HUES64 (cell line): ENCODE measurements at regions not wholly inside any gene's neighbourhood (a gene's known extent, or its start where the extent isn't known, plus 50 kb on each side); places are given as distances from the start of the nearest gene placed in this dataset.
"Not testable (repeated sequence)": the region's sequence is repeated elsewhere in the genome, so short reads cannot be mapped to it uniquely, and the experiment has no call there.

Experiments used
- H3K27ac ChIP-seq: 2 replicates; pipeline ENCODE4 v1.7.0; 2013; ENCODE audit warnings: low read depth, low read length, inconsistent platforms
- H3K27me3 ChIP-seq: 2 replicates; pipeline ENCODE4 v1.6.1; 2013; ENCODE audit warnings: mild to moderate bottlenecking, low read length; ENCODE audit not compliant: insufficient read depth
- H3K36me3 ChIP-seq: 2 replicates; pipeline ENCODE4 v1.6.1; 2013; ENCODE audit warnings: mild to moderate bottlenecking, low read length; ENCODE audit not compliant: insufficient read depth
- H3K4me1 ChIP-seq: 2 replicates; pipeline ENCODE4 v1.6.1; 2013; ENCODE audit warnings: mild to moderate bottlenecking, low read length, moderate library complexity; ENCODE audit not compliant: insufficient read depth
- H3K4me3 ChIP-seq: 2 replicates; pipeline ENCODE4 v1.5.1; 2013; ENCODE audit warnings: mild to moderate bottlenecking, low read length, moderate library complexity
- H3K9ac ChIP-seq: 2 replicates; pipeline ENCODE4 v1.6.1; 2013; ENCODE audit warnings: mild to moderate bottlenecking, low read depth, low read length
- H3K9me3 ChIP-seq: 2 replicates; pipeline ENCODE4 v1.6.1; 2013; ENCODE audit warnings: low read depth, low read length; ENCODE audit not compliant: insufficient read depth
- WGBS: fragments of 150-250, 120-280 bp; methylation state at CpG from one replicate; pipeline ENCODE4 v1.1.7; 2013; ENCODE audit warnings: missing lambda C conversion rate; 5-methylcytosine and 5-hydroxymethylcytosine counted together

DNA sequence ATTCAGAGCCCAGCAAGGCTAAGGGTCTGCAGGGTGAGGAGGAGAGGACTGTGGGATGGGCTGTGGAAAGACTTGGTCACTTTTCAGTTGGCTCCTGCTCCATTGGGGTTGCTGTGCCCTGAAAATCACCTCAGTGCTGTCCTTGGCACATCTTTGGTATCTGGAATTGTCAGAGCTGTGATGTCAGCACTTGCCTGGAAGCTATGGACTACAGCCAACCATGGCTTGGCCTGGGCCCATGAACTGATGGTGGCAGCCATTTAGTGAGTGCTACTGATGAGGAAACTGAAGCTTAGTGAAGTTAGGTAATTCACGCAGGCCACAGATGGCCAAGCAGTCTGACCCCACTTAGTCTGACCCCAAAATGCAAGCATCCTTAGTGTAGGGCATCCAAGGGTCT is 121.8 kb upstream of the SERPINE2 start:
- no peak overlapping the region for H3K4me3 ChIP-seq
- no peaks in the 10 kb centered on the region for H3K27me3 ChIP-seq
- no peaks in the 10 kb centered on the region for H3K36me3 ChIP-seq
- H3K9ac ChIP-seq = no peak overlapping the region
- 97% methylated on average over 1 of the region's 1 CpG for WGBS
- no peaks in the 10 kb centered on the region for H3K4me1 ChIP-seq
- H3K27ac ChIP-seq = no peak overlapping the region
- no peaks in the 10 kb centered on the region for H3K9me3 ChIP-seq

DNA sequence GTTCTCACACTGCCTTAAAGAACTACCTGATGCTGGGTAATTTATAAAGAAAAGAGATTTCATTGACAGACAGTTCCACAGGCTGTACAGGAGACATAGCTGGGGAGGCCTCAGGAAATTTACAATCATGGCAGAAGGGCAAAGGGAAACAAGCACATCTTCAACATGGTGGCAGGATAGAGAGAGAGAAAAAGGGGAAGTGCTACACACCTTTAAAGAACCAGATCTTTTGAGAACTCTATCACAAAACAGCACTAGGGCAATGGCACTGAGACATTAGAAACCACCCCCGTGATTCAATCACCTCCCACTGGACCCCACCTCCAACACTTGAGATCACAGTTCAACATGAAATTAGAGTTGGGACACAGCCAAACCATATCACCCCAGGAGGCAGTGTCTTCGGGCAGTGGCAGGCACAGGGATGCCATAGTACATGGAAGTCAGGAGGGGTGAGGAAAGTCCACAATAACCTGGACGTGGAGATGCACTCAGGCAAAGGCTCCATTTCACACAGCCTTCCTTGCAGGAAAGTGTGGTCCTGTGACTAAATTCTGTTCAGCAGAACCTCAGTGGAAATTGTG is 120.4 kb upstream of the SERPINE2 start:
- Histone ChIP-seq H3K27me3 (no peaks in the 10 kb centered on the region), H3K4me1 (no peaks in the 10 kb centered on the region), H3K9me3 (no peaks in the 10 kb centered on the region), H3K9ac (no peak overlapping the region), H3K4me3 (no peak overlapping the region), H3K36me3 (no peaks in the 10 kb centered on the region), H3K27ac (no peak overlapping the region)
- WGBS = 93% methylated on average over 3 of the region's 3 CpGs

DNA sequence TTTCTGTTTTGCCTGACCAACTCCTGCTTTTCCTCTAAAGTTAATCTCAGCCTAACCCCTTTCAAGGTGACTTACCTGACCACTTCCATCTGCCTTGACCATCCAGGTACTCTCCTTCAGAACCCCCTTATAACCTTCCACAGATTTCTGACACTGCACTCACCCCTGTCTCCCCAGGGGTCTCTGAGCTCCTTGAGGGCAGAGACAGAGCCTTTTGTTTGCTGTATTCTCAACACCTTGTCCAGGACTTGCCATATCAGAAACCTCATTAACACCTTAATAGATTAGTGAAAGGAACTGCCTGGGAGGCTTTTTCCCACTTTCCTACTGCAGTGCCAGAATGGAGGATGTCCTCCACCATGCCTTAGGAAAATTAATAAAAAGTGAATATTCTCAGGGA is 119.7 kb upstream of the SERPINE2 start:
- no peaks in the 10 kb centered on the region for H3K27me3 ChIP-seq
- H3K9ac ChIP-seq = no peak overlapping the region
- H3K4me1 ChIP-seq = no peaks in the 10 kb centered on the region
- no peak overlapping the region for H3K27ac ChIP-seq
- H3K9me3 ChIP-seq = no peaks in the 10 kb centered on the region
- no peak overlapping the region for H3K4me3 ChIP-seq
- H3K36me3 ChIP-seq = no peaks in the 10 kb centered on the region

DNA sequence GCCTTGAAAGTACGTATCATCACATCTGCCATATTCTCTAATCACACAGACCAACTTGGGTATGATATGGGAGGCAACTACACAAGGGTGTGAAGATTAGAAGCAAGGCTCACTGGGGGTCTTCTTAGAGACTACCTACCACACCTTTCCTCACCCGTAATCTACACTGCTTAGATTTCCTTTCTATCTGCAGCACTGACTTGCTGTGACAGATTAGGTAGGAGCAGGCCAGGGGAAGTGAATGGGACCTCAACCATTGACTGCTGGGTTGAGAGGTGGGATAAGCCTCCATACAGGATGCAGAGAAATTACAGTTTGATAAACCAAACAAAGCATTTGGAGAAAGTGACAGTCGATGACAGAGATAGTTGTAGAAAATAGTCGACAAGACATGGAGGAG is 119.0 kb upstream of the SERPINE2 start:
- Histone ChIP-seq H3K27ac (no peak overlapping the region), H3K27me3 (no peaks in the 10 kb centered on the region), H3K9me3 (no peaks in the 10 kb centered on the region), H3K4me3 (no peak overlapping the region), H3K9ac (no peak overlapping the region), H3K36me3 (no peaks in the 10 kb centered on the region), H3K4me1 (no peaks in the 10 kb centered on the region)
- WGBS = 88% methylated on average over 2 of the region's 4 CpGs

DNA sequence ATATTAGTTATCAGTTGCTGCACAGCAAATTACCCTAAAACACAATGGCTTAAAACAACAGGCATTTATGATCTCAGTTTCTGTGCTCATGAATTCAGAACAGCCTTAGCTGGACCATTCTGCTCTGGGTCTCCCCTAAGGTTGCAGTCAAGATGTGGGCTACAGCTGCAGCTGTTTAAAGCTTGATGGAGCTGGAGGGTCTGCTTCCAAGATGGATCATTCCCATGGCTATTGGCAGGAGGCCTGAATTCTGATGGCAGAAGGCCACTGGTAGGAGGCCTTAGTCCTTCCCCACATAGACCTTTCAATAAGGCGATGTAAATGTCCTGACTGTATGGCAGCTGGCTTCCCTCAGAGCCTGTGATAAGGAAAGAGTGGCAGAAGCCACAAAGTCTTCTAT is 118.6 kb upstream of the SERPINE2 start:
- Histone ChIP-seq H3K36me3 (no peaks in the 10 kb centered on the region), H3K27ac (no peak overlapping the region), H3K9ac (no peak overlapping the region), H3K4me1 (no peaks in the 10 kb centered on the region), H3K4me3 (no peak overlapping the region), H3K27me3 (no peaks in the 10 kb centered on the region), H3K9me3 (no peaks in the 10 kb centered on the region)
- WGBS = 94% methylated on average over 1 of the region's 1 CpG

DNA sequence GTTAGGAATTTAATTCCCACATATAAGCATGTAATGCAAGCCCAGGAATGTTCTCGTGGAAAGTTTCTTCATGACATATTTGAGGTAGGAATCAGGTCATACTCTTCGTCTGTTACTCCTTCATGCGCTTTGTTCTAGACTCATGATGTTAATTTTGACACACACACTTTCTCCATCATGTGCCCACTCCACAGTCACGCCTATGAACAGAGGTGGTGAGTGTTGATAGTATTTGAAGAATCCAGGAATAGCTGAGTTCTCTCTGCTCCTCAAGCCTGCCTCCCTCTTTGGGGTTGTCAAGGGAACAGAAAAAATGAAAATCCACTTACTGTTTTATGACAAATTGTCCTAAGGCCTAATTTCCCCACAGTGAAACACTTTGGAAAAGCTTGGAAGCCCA is 117.3 kb upstream of the SERPINE2 start:
- H3K27ac ChIP-seq = no peak overlapping the region
- H3K4me1 ChIP-seq = no peaks in the 10 kb centered on the region
- H3K27me3 ChIP-seq = no peaks in the 10 kb centered on the region
- H3K4me3 ChIP-seq = no peak overlapping the region
- no peak overlapping the region for H3K9ac ChIP-seq
- no peaks in the 10 kb centered on the region for H3K36me3 ChIP-seq
- 97% methylated on average over 4 of the region's 4 CpGs for WGBS
- H3K9me3 ChIP-seq = no peaks in the 10 kb centered on the region

DNA sequence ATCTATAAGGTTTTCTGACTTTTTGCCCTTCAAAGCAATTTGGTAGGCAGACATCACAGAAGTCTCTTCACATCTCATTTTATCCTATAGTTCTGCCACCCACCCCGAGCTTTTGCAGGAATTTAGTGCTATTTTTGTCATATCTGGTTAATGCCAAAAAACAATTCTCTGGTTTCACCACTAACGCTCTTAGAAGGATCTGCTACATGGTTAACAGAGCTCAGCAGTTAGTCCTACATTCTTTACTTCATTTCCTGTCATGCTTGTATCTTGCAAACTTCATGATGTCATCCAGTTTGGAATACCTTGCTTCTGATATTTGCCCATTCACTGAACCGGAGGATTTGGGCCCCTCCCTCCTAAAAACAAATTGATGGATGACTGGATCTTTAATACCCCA is 116.8 kb upstream of the SERPINE2 start:
- WGBS = 91% methylated on average over 3 of the region's 3 CpGs
- Histone ChIP-seq H3K27me3 (no peaks in the 10 kb centered on the region), H3K9ac (no peak overlapping the region), H3K4me1 (no peaks in the 10 kb centered on the region), H3K36me3 (no peaks in the 10 kb centered on the region), H3K4me3 (no peak overlapping the region), H3K9me3 (no peaks in the 10 kb centered on the region), H3K27ac (no peak overlapping the region)

DNA sequence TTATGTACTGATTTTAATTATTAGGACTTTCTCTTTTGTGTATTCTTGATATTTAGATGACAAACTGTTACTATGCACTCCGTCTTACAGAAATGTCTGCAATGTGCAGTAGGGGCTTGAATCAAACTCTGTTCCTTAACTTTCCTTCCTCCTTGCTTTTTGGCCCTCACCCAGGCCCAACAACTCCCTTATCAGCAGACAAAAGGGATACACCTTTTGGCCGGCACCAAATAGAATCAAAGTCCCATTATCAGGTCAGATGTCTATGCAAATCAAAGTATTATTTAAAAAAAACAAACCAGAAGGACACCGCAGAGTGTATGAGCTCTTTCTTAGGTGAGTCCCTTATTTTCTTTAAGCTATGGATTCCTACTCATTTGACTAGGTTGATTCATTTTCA is 116.3 kb upstream of the SERPINE2 start:
- H3K9ac ChIP-seq = no peak overlapping the region
- H3K36me3 ChIP-seq = no peaks in the 10 kb centered on the region
- H3K4me3 ChIP-seq = no peak overlapping the region
- H3K4me1 ChIP-seq = no peaks in the 10 kb centered on the region
- H3K9me3 ChIP-seq = no peaks in the 10 kb centered on the region
- no peaks in the 10 kb centered on the region for H3K27me3 ChIP-seq
- WGBS = 93% methylated on average over 3 of the region's 3 CpGs
- H3K27ac ChIP-seq = no peak overlapping the region

DNA sequence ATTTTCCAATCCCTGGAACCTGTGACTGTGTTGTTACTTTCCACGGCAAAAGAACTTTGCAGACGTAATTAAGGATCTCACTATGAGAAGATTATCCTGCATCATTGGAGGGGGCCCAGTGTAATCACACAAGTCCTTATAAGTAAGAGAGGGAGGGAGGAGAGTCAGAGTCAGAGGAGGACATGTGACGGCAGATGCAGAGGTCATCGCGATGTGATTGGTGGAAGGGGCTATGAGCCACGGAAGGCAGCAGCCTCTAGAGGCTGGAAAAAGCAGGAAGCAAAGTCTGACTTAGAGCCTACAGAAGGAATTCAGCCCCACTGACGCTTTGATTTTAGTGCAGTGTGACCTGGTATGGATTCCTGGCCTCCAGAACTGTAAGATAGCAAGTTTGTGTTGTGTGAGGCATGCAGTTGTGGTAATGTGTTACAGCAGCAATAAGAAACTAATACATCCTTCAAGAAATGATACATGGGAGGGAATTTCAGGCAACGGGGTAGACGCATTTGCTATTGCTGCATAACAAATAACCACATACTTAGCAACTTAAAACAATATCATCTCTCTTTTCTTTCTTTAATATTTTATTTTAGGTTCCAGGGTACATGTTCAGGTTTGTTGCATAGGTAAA is 112.7 kb upstream of the SERPINE2 start:
- H3K36me3 ChIP-seq = no peaks in the 10 kb centered on the region
- H3K4me3 ChIP-seq = no peak overlapping the region
- H3K9me3 ChIP-seq = no peaks in the 10 kb centered on the region
- H3K27ac ChIP-seq = no peak overlapping the region
- 92% methylated on average over 9 of the region's 9 CpGs for WGBS
- no peaks in the 10 kb centered on the region for H3K4me1 ChIP-seq
- H3K9ac ChIP-seq = no peak overlapping the region
- H3K27me3 ChIP-seq = no peaks in the 10 kb centered on the region

DNA sequence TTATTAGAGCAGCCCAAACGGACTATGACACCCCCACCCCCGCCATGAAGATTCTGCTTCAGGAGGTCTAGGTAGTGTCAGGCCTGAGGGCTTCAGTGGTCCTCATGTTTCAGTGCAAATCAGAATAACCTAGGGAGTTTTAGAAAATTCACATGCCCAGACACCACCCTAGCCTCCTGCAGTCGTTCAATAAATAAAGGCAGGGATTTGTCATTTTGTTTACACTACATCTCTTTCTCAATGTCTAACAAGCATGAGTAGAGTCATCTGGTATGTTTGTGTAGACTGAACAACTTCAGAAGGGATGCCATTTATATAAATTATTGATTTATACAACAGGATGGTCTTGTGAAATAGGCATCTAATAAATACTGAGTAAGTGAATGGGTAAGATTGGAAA is 112.1 kb upstream of the SERPINE2 start:
- Histone ChIP-seq H3K27me3 (no peaks in the 10 kb centered on the region), H3K9ac (no peak overlapping the region), H3K9me3 (no peaks in the 10 kb centered on the region), H3K4me3 (no peak overlapping the region), H3K4me1 (no peaks in the 10 kb centered on the region), H3K36me3 (no peaks in the 10 kb centered on the region), H3K27ac (no peak overlapping the region)
- WGBS = 100% methylated on average over 3 of the region's 3 CpGs

DNA sequence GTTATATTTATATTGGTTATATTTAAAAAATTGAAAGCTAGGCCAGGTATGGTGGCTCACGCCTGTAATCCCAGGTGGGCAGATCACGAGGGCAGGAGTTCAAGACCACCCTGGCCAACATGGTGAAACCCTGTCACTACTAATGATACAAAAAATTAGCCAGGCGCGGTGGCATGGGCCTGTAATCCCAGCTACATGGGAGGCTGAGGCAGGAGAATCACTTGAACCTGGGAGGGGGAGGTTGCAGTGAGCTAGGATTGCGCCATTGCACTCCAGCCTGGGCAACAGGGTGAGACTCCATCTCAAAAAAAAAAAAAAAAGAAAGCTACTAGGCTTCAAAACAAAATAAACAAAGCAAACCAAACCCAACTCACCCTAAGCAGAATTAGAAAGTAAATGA is 109.0 kb upstream of the SERPINE2 start:
- H3K4me3 ChIP-seq, H3K9ac ChIP-seq, H3K36me3 ChIP-seq, H3K4me1 ChIP-seq, H3K27ac ChIP-seq, H3K27me3 ChIP-seq, H3K9me3 ChIP-seq: not testable (repeated sequence)
- 86% methylated on average over 5 of the region's 5 CpGs for WGBS

DNA sequence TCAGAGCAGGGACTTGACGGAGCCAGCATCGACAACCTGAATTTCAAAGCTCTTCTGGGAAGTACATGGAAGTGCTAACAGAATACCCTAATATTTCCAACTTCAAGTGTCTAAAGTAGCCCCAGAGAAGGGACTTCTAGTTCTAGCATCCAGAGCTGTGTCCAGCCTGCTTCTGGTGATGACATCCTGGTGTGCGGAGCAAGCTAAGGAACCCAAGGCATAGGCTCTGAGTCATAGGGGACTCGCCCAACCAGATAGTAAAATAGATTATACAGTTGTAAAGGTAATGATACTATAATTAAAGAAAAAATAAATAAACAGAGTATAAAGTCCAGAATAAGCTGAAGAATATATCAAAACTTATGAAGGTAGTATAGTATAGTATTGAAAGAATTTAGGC is 108.1 kb upstream of the SERPINE2 start:
- no peaks in the 10 kb centered on the region for H3K27me3 ChIP-seq
- no peak overlapping the region for H3K9ac ChIP-seq
- no peaks in the 10 kb centered on the region for H3K4me1 ChIP-seq
- H3K27ac ChIP-seq = no peak overlapping the region
- no peak overlapping the region for H3K4me3 ChIP-seq
- no peaks in the 10 kb centered on the region for H3K36me3 ChIP-seq
- no peaks in the 10 kb centered on the region for H3K9me3 ChIP-seq
- WGBS = 97% methylated on average over 3 of the region's 4 CpGs
